Medulla oblongata (tissue), 1 donor: ENCODE measurements at regions not wholly inside any gene's neighbourhood (a gene's known extent, or its start where the extent isn't known, plus 50 kb on each side); places are given as distances from the start of the nearest gene placed in this dataset.
"Not testable (repeated sequence)": the region's sequence is repeated elsewhere in the genome, so short reads cannot be mapped to it uniquely, and the experiment has no call there.

Source experiments
- DNase-seq: peaks from one replicate; pipeline ENCODE4 v3.0.0-alpha.2; 2015; ENCODE audit errors: extremely low spot score

- no peak for DNase-seq
Measured at GRCh38 chr2:53036196-53036595, 731.4 kb upstream of the CHAC2 start.

DNA sequence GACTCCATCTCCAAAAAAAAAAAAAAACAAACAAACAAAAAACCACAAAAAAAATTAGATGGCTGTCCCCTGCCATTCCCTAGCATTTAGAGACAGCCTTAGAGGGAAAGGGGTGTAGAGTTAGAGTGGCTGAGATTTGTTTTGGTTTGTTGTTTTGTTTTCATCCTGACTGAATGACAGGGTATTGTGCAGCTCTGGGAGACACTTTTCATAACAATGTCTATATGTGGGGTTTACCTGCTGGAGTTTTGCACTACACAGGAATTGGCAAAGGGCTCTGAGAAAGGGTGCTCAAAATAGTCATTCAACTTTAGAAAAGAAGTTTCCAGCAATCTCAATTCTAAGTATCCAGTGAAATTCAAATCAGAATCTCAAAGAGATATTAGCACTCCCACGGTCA, 732.5 kb upstream of the CHAC2 start:
- no peak for DNase-seq

- DNase-seq: no peak
Measured at GRCh38 chr2:53033411-53033810, 734.2 kb upstream of the CHAC2 start.

DNA sequence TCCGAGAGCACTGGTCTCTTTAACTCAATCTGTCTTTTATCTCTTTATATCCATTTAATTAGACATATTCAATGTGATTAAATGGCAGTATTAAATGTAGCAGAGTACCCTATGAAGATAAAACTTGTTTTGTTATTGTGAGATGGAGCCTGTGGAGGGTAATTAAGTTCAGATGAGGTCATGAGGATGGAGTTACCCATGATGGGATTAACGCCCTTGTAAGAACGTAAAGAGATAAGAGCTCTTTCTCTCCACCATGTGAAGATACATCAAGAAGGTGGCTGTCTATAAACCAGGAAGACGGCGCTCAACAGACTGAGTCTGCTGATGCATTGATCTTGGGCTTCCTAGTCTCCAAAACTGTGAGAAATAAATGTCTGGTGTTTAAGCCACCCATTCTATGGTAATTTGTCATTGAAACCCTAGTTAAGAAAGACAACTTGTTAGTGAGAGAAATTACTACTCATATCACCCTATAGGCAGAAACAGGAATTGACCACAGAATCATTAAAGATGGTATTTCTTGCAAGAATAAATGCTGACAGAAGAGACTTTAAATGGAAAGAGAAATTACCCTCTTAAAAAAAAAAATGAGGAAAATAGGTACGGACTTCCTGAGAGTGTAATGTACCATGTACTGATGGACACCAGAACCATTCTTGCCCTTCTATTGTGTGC, 738.7 kb upstream of the CHAC2 start:
- no peak for DNase-seq

GRCh38 chr2:53028225-53028624, 739.4 kb upstream of the CHAC2 start:
- DNase-seq: no peak

DNA sequence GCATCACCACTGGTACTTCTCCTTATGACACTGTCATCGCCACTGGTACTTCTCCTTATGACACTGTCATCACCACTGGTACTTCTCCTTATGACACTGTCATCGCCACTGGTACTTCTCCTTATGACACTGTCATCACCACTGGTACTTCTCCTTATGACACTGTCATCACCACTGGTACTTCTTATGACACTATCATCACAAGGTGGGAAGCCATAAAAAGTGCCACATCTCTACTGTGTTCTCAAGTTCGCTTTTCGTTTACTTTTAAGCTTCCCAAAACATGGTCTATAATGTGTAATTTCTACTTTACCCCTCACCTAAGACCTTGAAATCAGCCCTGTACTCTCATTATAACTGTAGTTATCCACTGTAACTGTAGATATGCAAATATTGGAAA, 745.4 kb upstream of the CHAC2 start:
- not testable (repeated sequence) for DNase-seq

- DNase-seq: no peak
Measured at GRCh38 chr2:53021828-53022227, 745.8 kb upstream of the CHAC2 start.

- DNase-seq: no peak
Measured at GRCh38 chr2:53021292-53021691, 746.3 kb upstream of the CHAC2 start.

DNA sequence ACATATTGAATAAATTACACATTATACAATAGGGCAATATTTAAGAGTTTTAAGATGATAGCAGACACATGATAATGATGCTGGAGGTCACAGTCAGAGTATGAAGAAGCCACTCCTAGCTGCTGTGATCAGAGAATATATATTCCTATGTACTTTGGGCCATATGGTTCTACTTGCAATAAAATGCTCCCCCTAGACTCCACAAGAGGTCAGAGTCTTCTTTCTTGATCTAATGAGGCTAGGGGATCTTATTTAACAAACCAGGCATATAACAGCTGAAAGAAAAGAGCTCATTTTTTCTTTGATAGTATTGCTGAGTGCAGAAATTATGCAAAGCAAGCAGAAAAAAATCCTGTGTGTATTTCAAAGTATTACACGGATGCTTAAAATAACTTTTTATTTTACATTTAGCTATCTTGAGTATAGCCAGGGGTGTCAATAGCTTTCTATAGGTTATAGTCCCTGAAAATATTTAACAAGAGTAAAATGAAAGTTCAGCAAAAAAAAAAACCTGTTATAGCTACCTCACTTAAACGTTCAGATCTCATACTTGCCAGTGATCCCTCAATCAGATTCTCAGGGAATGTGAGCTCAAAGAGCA, 748.7 kb upstream of the CHAC2 start:
- DNase-seq: no peak

DNA sequence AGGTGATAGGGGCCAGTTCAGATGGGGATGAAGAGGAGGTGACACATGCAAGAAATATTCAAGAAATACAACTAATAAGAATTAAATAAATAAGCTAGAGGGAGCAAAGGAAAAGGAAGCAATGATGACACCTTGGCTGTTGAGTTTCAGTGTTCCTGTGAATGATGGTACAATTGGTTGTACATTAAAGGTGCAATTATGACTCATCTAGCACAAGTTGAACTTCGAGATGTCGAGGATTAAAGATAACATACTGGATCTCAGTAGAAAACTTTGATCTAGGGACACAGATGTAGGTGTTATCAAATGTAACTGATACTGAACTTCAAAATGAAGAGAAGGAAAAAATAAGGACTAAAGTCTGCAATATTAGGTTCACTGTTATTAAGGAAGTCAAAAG, 760.6 kb upstream of the CHAC2 start:
- no peak for DNase-seq

DNA sequence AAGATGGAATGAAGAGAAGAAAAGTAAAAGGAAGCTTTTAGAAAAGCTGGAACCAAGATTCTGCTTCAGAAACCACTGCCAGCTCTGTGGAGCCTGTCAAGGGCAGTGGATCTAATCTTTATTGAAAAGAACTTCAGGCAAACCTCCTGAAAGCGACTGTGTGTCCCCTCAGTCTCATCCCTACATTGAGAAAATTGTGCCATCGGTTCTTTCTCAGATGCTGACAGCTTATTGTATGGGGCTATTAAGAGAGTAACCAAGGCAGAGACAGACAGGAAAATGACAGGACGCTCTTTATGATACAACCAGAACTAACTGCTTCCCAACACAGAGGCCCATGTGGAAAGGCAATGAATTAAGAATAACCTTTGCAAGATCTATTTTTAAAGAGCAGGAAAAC, 763.2 kb upstream of the CHAC2 start:
- no peak for DNase-seq

DNA sequence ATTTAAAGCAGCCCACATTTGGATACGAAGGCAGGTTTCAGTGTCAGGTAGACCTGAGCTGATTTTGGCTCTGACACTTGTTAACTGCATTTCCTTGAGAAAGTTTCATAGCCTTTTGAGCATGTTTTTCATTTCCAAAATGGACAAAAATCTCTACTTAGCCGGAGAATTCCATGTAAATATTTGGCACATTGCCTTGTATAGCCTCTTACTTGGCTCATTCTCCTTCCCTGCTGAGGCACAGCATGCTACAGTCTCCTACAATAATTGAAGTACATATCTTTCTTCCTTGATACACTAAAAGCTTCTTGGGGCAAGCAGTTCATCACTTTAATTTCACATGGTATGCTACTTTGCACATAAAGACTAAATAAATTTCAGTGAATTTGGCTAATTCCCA, 772.2 kb upstream of the CHAC2 start:
- no peak for DNase-seq

- DNase-seq: no peak
Measured at GRCh38 chr2:52976143-52976949, 791.3 kb upstream of the CHAC2 start.

DNA sequence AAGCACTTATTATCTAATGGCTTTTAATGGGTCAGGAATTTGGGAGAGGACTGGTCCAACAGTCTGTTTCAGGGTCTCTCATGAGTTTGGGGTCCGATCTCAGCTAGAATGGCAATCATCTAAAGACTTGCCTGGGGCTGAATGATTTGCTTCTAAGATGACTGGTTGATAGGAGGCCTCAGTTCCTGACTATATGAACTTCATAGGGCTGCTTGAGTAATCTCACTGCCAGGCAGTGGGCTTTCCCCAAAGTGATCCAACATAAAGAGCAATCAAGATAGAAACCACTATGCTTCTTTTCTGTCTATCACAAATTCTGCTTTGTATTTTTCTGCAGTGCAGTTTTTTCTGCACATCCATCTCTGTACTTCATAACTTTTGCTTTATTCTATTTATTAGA, 793.5 kb upstream of the CHAC2 start:
- no peak for DNase-seq

GRCh38 chr2:52970642-52971041, 797.0 kb upstream of the CHAC2 start:
- DNase-seq: no peak

- no peak for DNase-seq
Measured at GRCh38 chr2:52968043-52968442, 799.6 kb upstream of the CHAC2 start.

- DNase-seq: no peak
Measured at GRCh38 chr2:52964916-52965530, 802.6 kb upstream of the CHAC2 start.

- DNase-seq: no peak
Measured at GRCh38 chr2:52961403-52961802, 806.2 kb upstream of the CHAC2 start.

GRCh38 chr2:52960881-52961280, 806.7 kb upstream of the CHAC2 start:
- no peak for DNase-seq

GRCh38 chr2:52959801-52960200, 807.8 kb upstream of the CHAC2 start:
- DNase-seq: no peak

- no peak for DNase-seq
Measured at GRCh38 chr2:52956766-52957165, 810.8 kb upstream of the CHAC2 start.

GRCh38 chr2:52956118-52956517, 811.5 kb upstream of the CHAC2 start:
- no peak for DNase-seq

DNA sequence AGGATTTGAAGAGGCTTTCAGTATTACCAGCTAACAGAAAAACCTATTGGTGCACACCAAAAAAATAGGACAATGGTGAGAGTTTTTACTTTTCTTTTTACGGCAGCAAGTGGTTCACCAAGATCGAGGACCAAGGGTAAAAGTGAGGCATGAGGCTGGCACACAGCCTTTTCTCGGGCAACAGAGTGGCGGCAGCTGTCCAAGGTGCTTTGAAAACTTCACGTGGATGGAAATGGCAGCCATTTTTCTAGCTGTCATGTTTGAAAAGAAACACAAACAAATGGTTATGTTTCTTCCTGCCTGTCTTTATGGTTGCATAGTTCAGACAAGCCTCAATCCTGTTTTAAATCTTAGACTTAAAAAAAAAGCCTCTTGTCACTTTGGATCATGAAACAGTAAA, 812.5 kb upstream of the CHAC2 start:
- DNase-seq: no peak
